HG03196 (cell line): ENCODE measurements at regions not wholly inside any gene's neighbourhood (a gene's known extent, or its start where the extent isn't known, plus 50 kb on each side); places are given as distances from the start of the nearest gene placed in this dataset.
"Not testable (repeated sequence)": the region's sequence is repeated elsewhere in the genome, so short reads cannot be mapped to it uniquely, and the experiment has no call there.

Experiments
- ATAC-seq: cut with Tn5 transposase; IDR thresholded peaks from one replicate; pipeline ENCODE4 v1.9.1; 2021; ENCODE audit not compliant: unreplicated experiment

GRCh38 chr3:81886081-81886480, 124.6 kb upstream of the GBE1 start:
- ATAC-seq: no peak

GRCh38 chr3:81884791-81885190, 123.3 kb upstream of the GBE1 start:
- ATAC-seq: no peak

- ATAC-seq: no peak
These were observed 115.4 kb upstream of the GBE1 start for GRCh38 chr3:81876826-81877225.

- ATAC-seq: no peak
These were observed 113.3 kb upstream of the GBE1 start for GRCh38 chr3:81874738-81875137.

GRCh38 chr3:81872566-81872965, 111.1 kb upstream of the GBE1 start:
- no peak for ATAC-seq

- ATAC-seq: no peak
These were observed 110.1 kb upstream of the GBE1 start for GRCh38 chr3:81871358-81872155.

GRCh38 chr3:81869382-81869781, 107.9 kb upstream of the GBE1 start:
- no peak for ATAC-seq

GRCh38 chr3:81868597-81868996, 107.2 kb upstream of the GBE1 start:
- ATAC-seq: no peak

GRCh38 chr3:81867875-81868274, 106.4 kb upstream of the GBE1 start:
- ATAC-seq: no peak

GRCh38 chr3:81865164-81865563, 103.7 kb upstream of the GBE1 start:
- ATAC-seq: not testable (repeated sequence)

GRCh38 chr3:81864272-81864671, 102.8 kb upstream of the GBE1 start:
- ATAC-seq: no peak

- no peak for ATAC-seq
These were observed 102.3 kb upstream of the GBE1 start for GRCh38 chr3:81863756-81864155.

- no peak for ATAC-seq
These were observed 100.1 kb upstream of the GBE1 start for GRCh38 chr3:81861593-81861992.

GRCh38 chr3:81859524-81859923, 98.1 kb upstream of the GBE1 start:
- no peak for ATAC-seq

- no peak for ATAC-seq
These were observed 92.0 kb upstream of the GBE1 start for GRCh38 chr3:81853431-81853830.

- no peak for ATAC-seq
These were observed 89.7 kb upstream of the GBE1 start for GRCh38 chr3:81851176-81851575.

- ATAC-seq: no peak
These were observed 85.5 kb upstream of the GBE1 start for GRCh38 chr3:81846988-81847387.

- ATAC-seq: no peak
These were observed 80.1 kb upstream of the GBE1 start for GRCh38 chr3:81841540-81841939.

- no peak for ATAC-seq
These were observed 78.2 kb upstream of the GBE1 start for GRCh38 chr3:81839504-81840094.

GRCh38 chr3:81838457-81838856, 77.0 kb upstream of the GBE1 start:
- no peak for ATAC-seq

GRCh38 chr3:81837071-81837593, 75.7 kb upstream of the GBE1 start:
- no peak for ATAC-seq

- no peak for ATAC-seq
These were observed 68.5 kb upstream of the GBE1 start for GRCh38 chr3:81829937-81830336.
